T-cell (primary cell): ENCODE measurements at regions not wholly inside any gene's neighbourhood (a gene's known extent, or its start where the extent isn't known, plus 50 kb on each side); places are given as distances from the start of the nearest gene placed in this dataset.
A peak's percentile ranks its signal among the peaks of the same experiment; 100 is the strongest.

ENCODE experiments used
- ATAC-seq, 4 experiments: fragments of 200-7000 bp in 3 of 4; fragments of 150-1000 bp in 1 of 4; cut with Tn5 transposase; replicated peaks in 1 of 4; 1 replicate in 3 of 4; 2 replicates in 1 of 4; pipeline ENCODE4 v1.10.0; 2021; ENCODE audit warnings: moderate library complexity in 3 of 4, mild to moderate bottlenecking in 2 of 4, moderate number of reproducible peaks in 1 of 4
- CTCF ChIA-PET, 2 donors: fragments of 300-600 bp; sonication (Branson Sonifier 250); formaldehyde crosslinking; loops; one replicate each; lab custom pipeline; 2022; ENCODE audit warnings: antibody characterized with exemption in 2 of 2; lab: Charles Lee
- POLR2A ChIA-PET, 2 donors: fragments of 300-600 bp; sonication (Branson Sonifier 250); formaldehyde crosslinking; loops; one replicate each; lab custom pipeline; 2022; ENCODE audit warnings: antibody characterized with exemption in 2 of 2; lab: Charles Lee
- DNase-seq, 35 experiments: peaks; one replicate each; pipeline versions ENCODE4 v3.0.0 to v3.0.0-alpha.2; 2013 to 2023
- H3K27ac ChIP-seq: one replicate; pipeline ENCODE4 v1.5.1; 2013; ENCODE audit warnings: low read length
- H3K27me3 ChIP-seq, 2 experiments: replicated peaks in 1 of 2; 1 replicate in 1 of 2; 2 replicates in 1 of 2; pipeline versions ENCODE4 v1.6.1 to v1.7.0; 2013; ENCODE audit warnings: low read length in 1 of 2, mixed read lengths in 1 of 2; ENCODE audit not compliant: control insufficient read depth in 2 of 2, insufficient read depth in 2 of 2; ENCODE audit errors: extremely low read depth in 1 of 2
- H3K36me3 ChIP-seq, 2 donors: 1 replicate in 1 of 2; 2 replicates in 1 of 2; pipeline versions ENCODE4 v1.6.1 to v1.7.0; 2013; ENCODE audit warnings: low read length in 1 of 2; ENCODE audit not compliant: control insufficient read depth in 2 of 2, insufficient read depth in 1 of 2; ENCODE audit errors: extremely low read depth in 1 of 2
- H3K4me1 ChIP-seq, 2 experiments: 1 replicate in 1 of 2; 2 replicates in 1 of 2; pipeline versions ENCODE4 v1.6.1 to v1.7.0; 2013; ENCODE audit warnings: low read length in 2 of 2, mixed read lengths in 1 of 2; ENCODE audit not compliant: insufficient read depth in 2 of 2, control insufficient read depth in 1 of 2; ENCODE audit errors: extremely low read depth in 1 of 2
- H3K4me3 ChIP-seq, 2 donors: 1 replicate in 1 of 2; 2 replicates in 1 of 2; pipeline versions ENCODE4 v1.5.1 to v1.7.0; 2013; ENCODE audit warnings: mild to moderate bottlenecking in 2 of 2, low read length in 1 of 2, moderate library complexity in 1 of 2; ENCODE audit not compliant: control insufficient read depth in 1 of 2; ENCODE audit errors: extremely low read depth in 1 of 2
- H3K9me3 ChIP-seq: 2 replicates; pipeline ENCODE4 v1.7.0; 2013
- H3K27ac Mint-ChIP-seq, 2 donors: one replicate each; pipeline ENCODE4 v1.8.0; 2020 to 2021; ENCODE audit warnings: mild to moderate bottlenecking in 2 of 2, mixed read lengths in 2 of 2
- H3K27me3 Mint-ChIP-seq, 2 donors: one replicate each; pipeline ENCODE4 v1.8.0; 2021 to 2022; ENCODE audit warnings: mixed read lengths in 2 of 2
- H3K36me3 Mint-ChIP-seq: one replicate; pipeline ENCODE4 v1.8.0; 2021; ENCODE audit warnings: mixed read lengths
- H3K4me1 Mint-ChIP-seq, 3 donors: one replicate each; pipeline ENCODE4 v1.8.0; 2020 to 2022; ENCODE audit warnings: mixed read lengths in 3 of 3, mild to moderate bottlenecking in 1 of 3
- H3K4me3 Mint-ChIP-seq, 3 donors: one replicate each; pipeline ENCODE4 v1.8.0; 2020 to 2022; ENCODE audit warnings: mild to moderate bottlenecking in 3 of 3, mixed read lengths in 3 of 3, moderate library complexity in 3 of 3
- H3K9me3 Mint-ChIP-seq, 3 donors: one replicate each; pipeline ENCODE4 v1.8.0; 2020 to 2022; ENCODE audit warnings: mixed read lengths in 3 of 3
- WGBS: methylation state at CpG from one replicate; pipeline ENCODE4 v1.1.5; 2013; ENCODE audit warnings: missing lambda C conversion rate; ENCODE audit not compliant: insufficient coverage; 5-methylcytosine and 5-hydroxymethylcytosine counted together

- DNase-seq, result peak in 15 of 35 experiments; percentile 64 to 84 (median 80)
Observed at GRCh38 chrX:131729295-131729694, 185.4 kb downstream of the OR13H1 start.

GRCh38 chrX:131734621-131735020 lies 190.7 kb downstream of the OR13H1 start:
- POLR2A ChIA-PET, result no interaction called here
- peak overlapping the region in 2 of 3 donors; percentile 13 to 65 for H3K4me3 Mint-ChIP-seq
- peaks cover 7% of the 10 kb centered on the region for H3K36me3 Mint-ChIP-seq
- CTCF ChIA-PET, result no interaction called here
- Histone ChIP-seq H3K4me3 (no peak overlapping the region), H3K9me3 (no peaks in the 10 kb centered on the region), H3K27ac (no peak overlapping the region), H3K4me1 (no peaks in the 10 kb centered on the region), H3K27me3 (no peaks in the 10 kb centered on the region), H3K36me3 (no peaks in the 10 kb centered on the region)
- ATAC-seq (peak in 2 of 4 experiments; percentile 79 to 93), DNase-seq (peak in 15 of 35 experiments; percentile 40 to 84 (median 71))
- peak overlapping the region in 1 of 2 donors; percentile 22 for H3K27ac Mint-ChIP-seq
- no peaks in the 10 kb centered on the region for H3K27me3 Mint-ChIP-seq
- peaks cover 0 to under 1% (median under 1%) of the 10 kb centered on the region in 3 donors for H3K9me3 Mint-ChIP-seq
- 87% methylated on average over 6 of the region's 9 CpGs for WGBS
- H3K4me1 Mint-ChIP-seq, result peaks cover 0 to 13% (median 7%) of the 10 kb centered on the region in 3 donors

More at GRCh38 chrX:131729295-131729694, 185.4 kb downstream of the OR13H1 start:
- no peaks in the 10 kb centered on the region for H3K9me3 ChIP-seq
- H3K27ac ChIP-seq, result no peak overlapping the region
- no peaks in the 10 kb centered on the region for H3K36me3 ChIP-seq
- Mint-ChIP-seq H3K4me3 (peak overlapping the region in 2 of 3 donors; percentile 91), H3K27ac (peak overlapping the region in 1 of 2 donors; percentile 99), H3K27me3 (no peaks in the 10 kb centered on the region), H3K4me1 (peaks cover 0 to 17% (median 13%) of the 10 kb centered on the region in 3 donors), H3K36me3 (no peaks in the 10 kb centered on the region), H3K9me3 (peaks cover 0 to 5% (median 4%) of the 10 kb centered on the region in 3 donors)
- ChIA-PET POLR2A (no interaction called here), CTCF (no interaction called here)
- 96% methylated on average over 8 of the region's 15 CpGs for WGBS
- H3K27me3 ChIP-seq, result no peaks in the 10 kb centered on the region
- peak in 2 of 4 experiments; percentile 81 to 82 for ATAC-seq
- peak overlapping the region in 1 of 2 donors; percentile 87 for H3K4me3 ChIP-seq
- peaks cover 0 to 2% of the 10 kb centered on the region in 2 experiments for H3K4me1 ChIP-seq

- 80% methylated on average over 1 of the region's 3 CpGs for WGBS
- Mint-ChIP-seq H3K36me3 (peaks cover 11% of the 10 kb centered on the region), H3K27me3 (no peaks in the 10 kb centered on the region), H3K4me3 (peak overlapping the region in 2 of 3 donors; percentile 13 to 65), H3K27ac (no peak overlapping the region), H3K9me3 (peaks cover 0 to 5% (median 4%) of the 10 kb centered on the region in 3 donors), H3K4me1 (peaks cover 0 to 13% (median 7%) of the 10 kb centered on the region in 3 donors)
- H3K36me3 ChIP-seq, result no peaks in the 10 kb centered on the region
- CTCF ChIA-PET, result no interaction called here
- no peak for DNase-seq
- no peaks in the 10 kb centered on the region for H3K4me1 ChIP-seq
- POLR2A ChIA-PET, result no interaction called here
- H3K4me3 ChIP-seq, result no peak overlapping the region
- H3K27me3 ChIP-seq, result no peaks in the 10 kb centered on the region
- H3K9me3 ChIP-seq, result no peaks in the 10 kb centered on the region
- no peak overlapping the region for H3K27ac ChIP-seq
- no peak for ATAC-seq
Observed at GRCh38 chrX:131735127-131735526, 191.3 kb downstream of the OR13H1 start.

DNA sequence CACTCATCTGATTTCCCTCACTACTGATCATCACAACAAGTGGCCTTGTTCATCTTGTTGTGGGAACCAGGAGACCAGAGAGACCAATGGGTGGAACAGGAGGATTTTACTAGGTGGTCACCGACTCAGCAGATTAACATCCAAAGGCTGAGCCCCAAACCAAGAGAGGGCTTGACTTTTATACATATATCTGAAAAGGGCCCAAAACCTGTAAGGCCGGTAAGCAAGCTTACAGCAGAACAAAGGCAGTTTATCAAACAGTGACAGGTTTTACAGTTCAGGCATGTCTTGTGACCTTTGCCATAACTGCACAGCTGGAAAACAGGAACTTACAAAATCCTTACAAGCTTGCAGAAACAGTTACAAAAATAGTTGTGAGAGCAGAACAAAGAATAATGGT lies 195.9 kb downstream of the OR13H1 start:
- Mint-ChIP-seq H3K4me1 (peaks cover 0 to 12% (median 12%) of the 10 kb centered on the region in 3 donors), H3K4me3 (no peak overlapping the region), H3K36me3 (peaks cover 9% of the 10 kb centered on the region), H3K9me3 (peaks cover 0 to 8% (median 4%) of the 10 kb centered on the region in 3 donors), H3K27me3 (no peaks in the 10 kb centered on the region), H3K27ac (no peak overlapping the region)
- ATAC-seq (no peak), DNase-seq (no peak)
- ChIA-PET POLR2A (no interaction called here), CTCF (interaction anchor here in 1 of 2 donors (1.2 kb wide), 1 partner anchor 39 kb away, joined by 3 read pairs; no protein-coding TSS in a partner anchor)
- WGBS, result no CpG with 5 or more reads among the region's 2 CpGs
- no peaks in the 10 kb centered on the region for H3K36me3 ChIP-seq
- peaks cover 0 to 2% of the 10 kb centered on the region in 2 experiments for H3K4me1 ChIP-seq
- no peak overlapping the region for H3K27ac ChIP-seq
- H3K9me3 ChIP-seq, result no peaks in the 10 kb centered on the region
- H3K27me3 ChIP-seq, result no peaks in the 10 kb centered on the region
- H3K4me3 ChIP-seq, result no peak overlapping the region

GRCh38 chrX:131741103-131741581 lies 197.3 kb downstream of the OR13H1 start:
- peak overlapping the region in 1 of 2 donors; percentile 99 for H3K27ac Mint-ChIP-seq
- Histone ChIP-seq H3K27ac (no peak overlapping the region), H3K36me3 (no peaks in the 10 kb centered on the region), H3K27me3 (no peaks in the 10 kb centered on the region), H3K4me1 (peaks cover 0 to 2% of the 10 kb centered on the region in 2 experiments), H3K4me3 (peak overlapping the region in 1 of 2 donors; percentile 48), H3K9me3 (no peaks in the 10 kb centered on the region)
- H3K4me1 Mint-ChIP-seq, result peaks cover 0 to 10% (median 10%) of the 10 kb centered on the region in 3 donors
- ChIA-PET CTCF (interaction anchor here in 1 of 2 donors (0.7 to 1.3 kb wide), 3 partner anchors 37 to 81 kb away, joined by 3 read pairs; no protein-coding TSS in a partner anchor), POLR2A (no interaction called here)
- no peaks in the 10 kb centered on the region for H3K27me3 Mint-ChIP-seq
- peaks cover 0 to 8% (median 4%) of the 10 kb centered on the region in 3 donors for H3K9me3 Mint-ChIP-seq
- 98% methylated on average over 11 of the region's 12 CpGs for WGBS
- H3K4me3 Mint-ChIP-seq, result peak overlapping the region in 2 of 3 donors; percentile 91 to 93
- DNase-seq (peak in 16 of 35 experiments; percentile 4 to 84 (median 76)), ATAC-seq (peak in 2 of 4 experiments; percentile 71 to 74)
- H3K36me3 Mint-ChIP-seq, result peaks cover 6% of the 10 kb centered on the region

DNA sequence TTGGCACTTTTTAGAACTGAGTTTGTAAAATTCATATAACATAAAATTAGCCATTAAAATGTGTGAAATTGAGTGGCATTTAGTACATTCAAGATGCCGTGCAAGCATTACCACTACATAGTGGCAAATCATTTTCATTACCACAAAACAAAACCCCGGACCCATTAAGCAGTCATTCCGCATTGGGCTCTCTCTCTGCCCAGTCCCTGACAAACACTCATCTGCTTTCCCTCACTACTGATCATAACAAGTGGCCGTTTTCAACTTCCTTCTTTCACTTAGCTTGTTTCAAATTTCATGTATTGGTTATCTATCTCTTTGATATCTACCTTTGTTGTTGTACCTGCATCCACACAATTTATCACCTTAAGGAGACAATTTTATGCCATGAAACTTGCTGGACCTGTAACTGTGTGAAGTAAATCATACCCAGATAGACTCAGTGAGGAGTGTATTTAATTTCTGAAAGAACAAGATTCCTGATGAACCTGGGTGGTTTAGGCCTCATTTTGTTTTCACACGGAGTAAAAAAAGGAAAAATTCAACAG lies 202.1 kb downstream of the OR13H1 start:
- no peaks in the 10 kb centered on the region for H3K9me3 ChIP-seq
- H3K27ac ChIP-seq, result no peak overlapping the region
- Mint-ChIP-seq H3K4me3 (peak overlapping the region in 2 of 3 donors; percentile 87 to 88), H3K4me1 (peaks cover 0 to 14% (median 13%) of the 10 kb centered on the region in 3 donors), H3K36me3 (peaks cover 3% of the 10 kb centered on the region), H3K27me3 (no peaks in the 10 kb centered on the region), H3K27ac (peak overlapping the region in 1 of 2 donors; percentile 97), H3K9me3 (no peaks in the 10 kb centered on the region)
- DNase-seq, result no peak
- ATAC-seq, result peak in 1 of 4 experiments; percentile 2
- CTCF ChIA-PET, result interaction anchor here in 1 of 2 donors (0.5 kb wide), 1 partner anchor 41 kb away, joined by 3 read pairs; no protein-coding TSS in a partner anchor
- H3K4me1 ChIP-seq, result no peaks in the 10 kb centered on the region
- H3K27me3 ChIP-seq, result peaks cover 0 to 3% of the 10 kb centered on the region in 2 experiments
- no CpG with 5 or more reads among the region's 5 CpGs for WGBS
- no peak overlapping the region for H3K4me3 ChIP-seq
- POLR2A ChIA-PET, result no interaction called here
- no peaks in the 10 kb centered on the region for H3K36me3 ChIP-seq
